ENCODE measurements at regions not wholly inside any gene's neighbourhood (a gene's known extent, or its start where the extent isn't known, plus 50 kb on each side); places are given as distances from the start of the nearest gene placed in this dataset.

GRCh38 chr5:74017112-74017511, 391.1 kb downstream of the ARHGEF28 start:
- Histone ChIP-seq H3K4me1 (no peaks in the 10 kb centered on the region), H3K9me3 (no peaks in the 10 kb centered on the region), H3K27me3 (no peaks in the 10 kb centered on the region), H3K4me3 (no peak overlapping the region), H3K4me2 (no peak overlapping the region), H3K9ac (no peak overlapping the region), H4K20me1 (no peaks in the 10 kb centered on the region), H3K27ac (no peak overlapping the region), H3K36me3 (no peaks in the 10 kb centered on the region)
- TF ChIP-seq Cebpa-rat (IDR thresholded peaks at IDR 0.05): no peak

GRCh38 chr5:74016373-74016772, 390.4 kb downstream of the ARHGEF28 start:
- no peaks in the 10 kb centered on the region for H3K9me3 ChIP-seq
- no peak overlapping the region for H3K27ac ChIP-seq
- H4K20me1 ChIP-seq: no peaks in the 10 kb centered on the region
- no peaks in the 10 kb centered on the region for H3K27me3 ChIP-seq
- no peak overlapping the region for H3K4me2 ChIP-seq
- no peak overlapping the region for H3K9ac ChIP-seq
- H3K36me3 ChIP-seq: no peaks in the 10 kb centered on the region
- H3K4me1 ChIP-seq: no peaks in the 10 kb centered on the region
- no peak overlapping the region for H3K4me3 ChIP-seq
- no peak for TF ChIP-seq Cebpa-rat (IDR thresholded peaks at IDR 0.05)

GRCh38 chr5:74015716-74016115, 389.7 kb downstream of the ARHGEF28 start:
- Histone ChIP-seq H3K9ac (no peak overlapping the region), H4K20me1 (no peaks in the 10 kb centered on the region), H3K27me3 (no peaks in the 10 kb centered on the region), H3K4me1 (no peaks in the 10 kb centered on the region), H3K36me3 (no peaks in the 10 kb centered on the region), H3K4me3 (no peak overlapping the region), H3K9me3 (no peaks in the 10 kb centered on the region), H3K27ac (no peak overlapping the region), H3K4me2 (no peak overlapping the region)
- TF ChIP-seq Cebpa-rat (IDR thresholded peaks at IDR 0.05): no peak

- no peak overlapping the region for H3K9ac ChIP-seq
- H3K4me1 ChIP-seq: no peaks in the 10 kb centered on the region
- H3K4me3 ChIP-seq: no peak overlapping the region
- H3K9me3 ChIP-seq: no peaks in the 10 kb centered on the region
- no peak overlapping the region for H3K27ac ChIP-seq
- no peaks in the 10 kb centered on the region for H4K20me1 ChIP-seq
- no peaks in the 10 kb centered on the region for H3K36me3 ChIP-seq
- no peak overlapping the region for H3K4me2 ChIP-seq
- TF ChIP-seq Cebpa-rat (IDR thresholded peaks at IDR 0.05): no peak
- no peaks in the 10 kb centered on the region for H3K27me3 ChIP-seq
Measured at GRCh38 chr5:74013222-74013621, 387.2 kb downstream of the ARHGEF28 start.

- H3K4me1 ChIP-seq: no peaks in the 10 kb centered on the region
- H3K27me3 ChIP-seq: no peaks in the 10 kb centered on the region
- H3K9me3 ChIP-seq: no peaks in the 10 kb centered on the region
- no peak overlapping the region for H3K27ac ChIP-seq
- no peaks in the 10 kb centered on the region for H4K20me1 ChIP-seq
- no peaks in the 10 kb centered on the region for H3K36me3 ChIP-seq
- no peak overlapping the region for H3K4me3 ChIP-seq
- H3K4me2 ChIP-seq: no peak overlapping the region
- no peak for TF ChIP-seq Cebpa-rat (IDR thresholded peaks at IDR 0.05)
- H3K9ac ChIP-seq: no peak overlapping the region
Measured at GRCh38 chr5:74009502-74009901, 383.5 kb downstream of the ARHGEF28 start.

- no peaks in the 10 kb centered on the region for H3K27me3 ChIP-seq
- no peak overlapping the region for H3K4me2 ChIP-seq
- H3K9me3 ChIP-seq: no peaks in the 10 kb centered on the region
- H3K4me3 ChIP-seq: no peak overlapping the region
- no peak overlapping the region for H3K9ac ChIP-seq
- H4K20me1 ChIP-seq: no peaks in the 10 kb centered on the region
- H3K36me3 ChIP-seq: no peaks in the 10 kb centered on the region
- TF ChIP-seq Cebpa-rat (IDR thresholded peaks at IDR 0.05): no peak
- no peaks in the 10 kb centered on the region for H3K4me1 ChIP-seq
- no peak overlapping the region for H3K27ac ChIP-seq
Measured at GRCh38 chr5:74007193-74007592, 381.2 kb downstream of the ARHGEF28 start.

GRCh38 chr5:73999297-73999696, 373.3 kb downstream of the ARHGEF28 start:
- Histone ChIP-seq H3K9me3 (no peaks in the 10 kb centered on the region), H3K4me2 (no peak overlapping the region), H3K4me1 (no peaks in the 10 kb centered on the region), H3K27me3 (no peaks in the 10 kb centered on the region), H4K20me1 (no peaks in the 10 kb centered on the region), H3K4me3 (no peak overlapping the region), H3K36me3 (no peaks in the 10 kb centered on the region), H3K9ac (no peak overlapping the region), H3K27ac (no peak overlapping the region)
- TF ChIP-seq Cebpa-rat (IDR thresholded peaks at IDR 0.05): no peak

- Histone ChIP-seq H3K9me3 (peaks cover 3% of the 10 kb centered on the region; the same call in 1 of the 2 replicates), H3K27ac (no peak overlapping the region), H3K4me2 (no peak overlapping the region), H3K4me1 (no peaks in the 10 kb centered on the region), H3K4me3 (no peak overlapping the region), H3K9ac (no peak overlapping the region), H3K36me3 (no peaks in the 10 kb centered on the region), H3K27me3 (no peaks in the 10 kb centered on the region), H4K20me1 (no peaks in the 10 kb centered on the region)
- TF ChIP-seq Cebpa-rat (IDR thresholded peaks at IDR 0.05): no peak
Measured at GRCh38 chr5:73998489-73998888, 372.5 kb downstream of the ARHGEF28 start.

- Histone ChIP-seq H3K9ac (no peak overlapping the region), H3K27me3 (no peaks in the 10 kb centered on the region), H3K9me3 (peaks cover 6% of the 10 kb centered on the region; the same call in 1 of the 2 replicates), H3K4me3 (no peak overlapping the region), H3K4me2 (no peak overlapping the region), H3K4me1 (no peaks in the 10 kb centered on the region), H3K36me3 (no peaks in the 10 kb centered on the region), H3K27ac (no peak overlapping the region), H4K20me1 (no peaks in the 10 kb centered on the region)
- TF ChIP-seq Cebpa-rat (IDR thresholded peaks at IDR 0.05): no peak
Measured at GRCh38 chr5:73997960-73998359, 372.0 kb downstream of the ARHGEF28 start.

GRCh38 chr5:73996151-73996755, 370.3 kb downstream of the ARHGEF28 start:
- TF ChIP-seq Cebpa-rat (IDR thresholded peaks at IDR 0.05): no peak
- no peak overlapping the region for H3K9ac ChIP-seq
- no peaks in the 10 kb centered on the region for H3K27me3 ChIP-seq
- no peak overlapping the region for H3K4me2 ChIP-seq
- no peaks in the 10 kb centered on the region for H4K20me1 ChIP-seq
- H3K4me1 ChIP-seq: no peaks in the 10 kb centered on the region
- peaks cover 6% of the 10 kb centered on the region; the same call in 1 of the 2 replicates for H3K9me3 ChIP-seq
- no peaks in the 10 kb centered on the region for H3K36me3 ChIP-seq
- H3K4me3 ChIP-seq: no peak overlapping the region
- H3K27ac ChIP-seq: no peak overlapping the region

GRCh38 chr5:73994963-73995362, 369.0 kb downstream of the ARHGEF28 start:
- Histone ChIP-seq H3K4me1 (no peaks in the 10 kb centered on the region), H3K27me3 (no peaks in the 10 kb centered on the region), H4K20me1 (no peaks in the 10 kb centered on the region), H3K9me3 (peaks cover 6% of the 10 kb centered on the region; the same call in 1 of the 2 replicates), H3K4me3 (no peak overlapping the region), H3K4me2 (no peak overlapping the region), H3K36me3 (no peaks in the 10 kb centered on the region), H3K9ac (no peak overlapping the region), H3K27ac (no peak overlapping the region)
- no peak for TF ChIP-seq Cebpa-rat (IDR thresholded peaks at IDR 0.05)
